GM21825 (cell line): ENCODE measurements at regions not wholly inside any gene's neighbourhood (a gene's known extent, or its start where the extent isn't known, plus 50 kb on each side); places are given as distances from the start of the nearest gene placed in this dataset.
A peak's percentile ranks its signal among the peaks of the same experiment; 100 is the strongest.
"Not testable (repeated sequence)": the region's sequence is repeated elsewhere in the genome, so short reads cannot be mapped to it uniquely, and the experiment has no call there.

Experiments used
- ATAC-seq: cut with Tn5 transposase; IDR thresholded peaks from one replicate; pipeline ENCODE4 v1.9.1; 2021; ENCODE audit warnings: mild to moderate bottlenecking, moderate library complexity; ENCODE audit not compliant: unreplicated experiment

GRCh38 chr5:163339148-163339547, 98.2 kb upstream of the CCNG1 start:
- no peak for ATAC-seq

- ATAC-seq, result not testable (repeated sequence)
Observed at GRCh38 chr5:163340378-163340777, 97.0 kb upstream of the CCNG1 start.

DNA sequence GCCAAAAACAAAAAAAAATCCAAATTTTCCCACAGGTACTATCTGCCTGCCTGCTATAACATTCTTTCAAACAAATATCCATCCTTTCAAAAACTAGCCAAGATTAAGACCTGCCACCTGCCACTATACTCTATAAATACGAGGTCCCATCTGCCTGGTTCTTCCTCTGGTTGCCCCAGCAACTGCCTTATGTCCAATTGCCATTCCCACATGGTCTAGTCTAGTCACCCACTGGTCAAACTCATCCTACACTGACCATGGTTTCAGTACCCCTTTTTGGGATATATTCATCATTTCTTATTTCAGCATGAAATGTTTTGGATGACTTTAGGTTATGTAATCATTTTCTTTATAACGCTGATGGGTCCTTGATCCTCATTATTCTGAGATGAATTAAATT, 95.1 kb upstream of the CCNG1 start:
- ATAC-seq, result no peak

GRCh38 chr5:163345216-163345615, 92.2 kb upstream of the CCNG1 start:
- ATAC-seq, result no peak

DNA sequence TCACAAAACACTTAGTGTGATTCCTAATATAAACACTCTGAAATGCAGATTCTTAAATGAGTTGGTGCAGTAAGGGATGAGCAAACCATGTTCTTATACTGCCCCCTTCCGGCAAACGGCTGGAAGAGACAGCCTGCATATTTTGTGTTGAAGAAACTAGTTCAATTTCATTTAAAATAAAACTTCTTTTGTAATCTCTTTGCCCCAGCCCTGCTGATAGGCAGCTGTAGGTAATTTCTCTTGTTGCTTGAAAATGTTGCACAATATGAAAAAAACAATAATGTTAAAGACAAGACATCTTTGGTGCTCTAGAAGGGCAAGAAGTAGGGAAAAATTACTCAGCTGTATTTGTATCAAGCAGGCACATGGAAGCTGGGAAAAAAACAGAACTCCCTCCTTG, 89.7 kb upstream of the CCNG1 start:
- peak; percentile 77 for ATAC-seq

GRCh38 chr5:163350083-163350482, 87.3 kb upstream of the CCNG1 start:
- ATAC-seq, result no peak

DNA sequence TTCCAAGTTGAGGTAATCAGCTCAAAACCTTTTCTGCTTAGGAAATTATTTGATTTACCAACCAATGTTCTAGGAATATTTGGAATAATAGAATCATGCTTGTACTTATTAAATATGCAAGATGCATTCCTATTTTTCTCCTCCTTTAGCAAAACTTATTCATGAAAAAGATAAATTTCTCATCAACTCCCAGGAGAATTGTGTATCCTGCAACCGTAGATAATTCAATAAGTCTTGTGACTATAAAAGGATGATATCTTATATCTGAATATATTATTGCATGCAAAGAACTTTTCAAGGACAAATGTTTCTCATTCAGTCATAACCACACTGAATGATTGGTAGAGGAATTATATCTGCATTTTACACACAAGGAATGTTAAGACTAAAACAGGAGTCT, 84.9 kb upstream of the CCNG1 start:
- ATAC-seq, result no peak

DNA sequence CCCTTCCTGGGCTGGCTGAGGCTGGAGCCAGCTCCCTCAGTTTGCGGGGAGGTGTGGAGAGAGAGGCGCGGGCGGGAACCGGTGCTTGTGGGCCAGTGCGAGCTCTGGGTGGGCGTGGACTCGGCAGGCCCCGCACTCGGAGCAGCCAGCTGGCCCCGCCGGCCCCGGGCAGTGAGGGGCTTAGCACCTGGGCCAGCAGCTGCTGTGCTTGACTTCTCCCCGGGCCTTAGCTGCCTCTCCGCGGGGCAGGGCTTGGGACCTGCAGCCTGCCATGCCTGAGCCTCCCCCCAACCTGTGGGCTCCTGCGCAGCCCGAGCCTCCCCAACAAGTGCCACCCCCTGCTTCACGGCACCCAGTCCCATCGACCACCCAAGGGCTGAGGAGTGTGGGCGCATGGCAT, 81.6 kb upstream of the CCNG1 start:
- not testable (repeated sequence) for ATAC-seq

DNA sequence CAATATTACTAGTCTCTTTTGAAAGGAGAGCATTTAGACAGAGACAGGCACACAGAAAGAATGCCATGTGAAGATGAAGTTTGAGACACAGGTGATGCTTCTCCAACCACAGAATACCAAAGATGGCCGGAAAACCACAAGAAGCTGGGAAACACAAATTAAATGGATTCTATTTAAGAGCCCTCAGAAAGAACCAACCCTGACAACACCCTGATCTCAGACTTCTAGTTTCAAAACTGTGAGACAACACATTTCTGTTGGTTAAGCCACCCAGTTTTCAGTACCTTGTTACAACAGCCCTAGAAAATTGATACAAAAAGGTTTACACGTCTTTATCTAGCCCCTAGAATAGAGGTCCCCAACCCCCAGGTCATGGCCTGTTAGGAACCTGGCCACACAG, 79.8 kb upstream of the CCNG1 start:
- ATAC-seq, result no peak

GRCh38 chr5:163360656-163361055, 76.7 kb upstream of the CCNG1 start:
- ATAC-seq, result no peak

DNA sequence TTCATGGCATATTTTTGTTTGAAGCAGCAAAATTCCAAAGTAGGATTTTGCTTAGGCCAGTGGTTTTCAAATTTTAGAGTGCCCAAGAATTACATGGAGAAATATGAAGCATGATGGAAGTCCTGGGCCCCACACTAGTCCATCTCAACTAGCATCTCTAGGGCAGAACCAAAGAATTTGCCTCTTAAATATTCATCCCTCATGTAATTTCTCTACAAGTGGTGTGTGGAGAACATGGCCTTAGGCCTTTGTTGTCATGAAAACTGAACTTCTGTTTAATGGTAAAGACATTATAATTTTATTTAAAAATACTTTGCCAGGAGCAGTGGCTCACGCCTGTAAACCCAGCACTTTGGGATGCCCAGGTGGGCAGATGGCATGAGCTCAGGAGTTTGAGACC, 75.9 kb upstream of the CCNG1 start:
- no peak for ATAC-seq

- no peak for ATAC-seq
Observed at GRCh38 chr5:163362840-163363371, 74.5 kb upstream of the CCNG1 start.

DNA sequence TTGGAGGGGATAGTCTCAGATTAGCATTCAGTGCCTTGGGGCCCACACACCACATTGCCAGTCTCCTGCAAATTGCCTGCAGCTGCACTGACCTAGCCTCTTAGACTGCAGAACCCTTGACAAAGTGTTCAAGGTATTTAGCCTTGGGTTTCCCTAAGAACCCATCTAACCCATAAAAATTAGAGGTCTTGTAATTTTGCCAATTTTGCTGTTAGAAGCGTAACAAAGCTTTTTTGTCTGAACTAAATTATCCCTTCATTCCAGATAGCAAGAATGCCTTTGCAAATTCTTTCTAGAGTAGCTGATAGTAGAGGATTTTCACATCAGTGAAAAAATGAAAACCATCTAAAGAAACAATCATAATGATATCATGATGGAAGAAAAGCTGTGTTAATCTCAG, 74.0 kb upstream of the CCNG1 start:
- no peak for ATAC-seq

- ATAC-seq, result no peak
Observed at GRCh38 chr5:163366757-163367156, 70.6 kb upstream of the CCNG1 start.

DNA sequence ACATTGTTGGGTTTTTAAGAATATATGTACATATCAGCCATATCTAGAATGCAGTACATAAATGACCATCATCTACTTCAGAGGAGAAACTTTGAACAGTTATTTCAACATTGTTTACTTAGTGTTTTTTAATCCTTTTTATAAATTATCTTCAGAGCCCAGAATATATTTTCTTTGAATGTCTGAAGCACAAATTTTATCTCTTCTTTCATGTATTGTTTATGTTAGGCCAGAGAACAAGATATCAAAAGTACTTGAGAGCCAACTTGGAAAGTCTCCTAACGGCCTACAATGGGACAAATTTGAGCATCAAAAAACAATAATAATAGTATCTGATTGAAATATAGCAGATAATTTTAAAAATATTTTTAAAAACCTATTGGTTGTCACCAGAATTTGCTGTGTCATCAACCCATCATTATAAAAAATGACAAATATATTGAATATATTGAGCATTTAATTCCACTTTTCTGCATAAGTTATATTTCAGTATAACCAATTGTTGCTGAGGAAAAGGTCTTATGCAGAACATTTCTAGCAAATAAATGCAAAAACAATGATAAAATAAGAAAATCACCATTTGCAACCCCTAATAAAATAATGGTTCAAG, 67.5 kb upstream of the CCNG1 start:
- ATAC-seq, result no peak

DNA sequence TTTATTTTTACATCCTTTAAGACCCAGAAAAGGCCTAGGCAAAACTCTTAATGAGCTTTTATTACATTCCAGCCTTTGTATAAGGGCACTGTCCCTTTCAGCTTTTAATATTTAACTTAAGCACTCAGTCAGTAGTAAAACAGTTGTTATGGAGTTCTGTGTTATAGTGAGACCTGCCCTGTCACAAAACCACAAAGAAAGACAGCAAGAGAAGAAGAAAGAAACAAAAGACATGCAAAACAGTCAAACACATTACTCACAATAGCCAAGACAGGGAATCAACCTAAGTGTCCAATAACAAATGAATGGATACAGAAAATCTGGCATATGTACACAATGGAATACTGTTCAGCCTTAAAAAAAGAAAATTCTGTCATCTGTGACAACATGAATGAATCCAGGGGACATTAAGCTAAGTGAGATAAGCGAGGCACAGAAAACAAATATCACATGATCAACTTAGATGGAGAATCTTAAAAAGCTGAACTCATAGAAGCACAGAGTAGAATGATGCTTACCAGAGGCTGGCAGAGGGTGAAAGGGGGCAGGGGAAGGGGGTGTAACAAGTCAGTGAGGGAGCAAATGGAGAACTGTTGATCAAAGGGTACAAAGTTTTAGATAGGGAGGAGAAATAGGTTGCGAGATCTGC, 63.8 kb upstream of the CCNG1 start:
- no peak for ATAC-seq

DNA sequence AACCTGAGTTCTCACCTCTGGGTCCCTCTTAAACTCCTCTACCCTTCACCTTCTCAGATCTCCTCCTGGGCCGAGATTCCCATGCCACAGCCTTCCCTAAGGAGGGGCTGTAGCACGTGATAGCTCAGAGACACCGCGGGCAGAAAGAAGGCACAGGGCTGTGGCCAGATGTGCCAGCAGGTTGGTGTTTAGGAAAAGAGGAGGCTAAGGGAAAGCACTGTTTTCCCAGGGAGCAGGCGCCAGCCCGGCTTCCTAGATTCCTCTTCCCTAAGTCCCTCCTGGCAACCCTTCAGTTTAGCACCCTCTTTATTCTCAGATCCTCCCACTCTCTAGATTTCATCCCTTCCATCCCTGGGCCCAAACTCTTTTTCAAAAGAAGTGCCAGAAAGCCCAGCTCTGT, 59.4 kb upstream of the CCNG1 start:
- no peak for ATAC-seq

DNA sequence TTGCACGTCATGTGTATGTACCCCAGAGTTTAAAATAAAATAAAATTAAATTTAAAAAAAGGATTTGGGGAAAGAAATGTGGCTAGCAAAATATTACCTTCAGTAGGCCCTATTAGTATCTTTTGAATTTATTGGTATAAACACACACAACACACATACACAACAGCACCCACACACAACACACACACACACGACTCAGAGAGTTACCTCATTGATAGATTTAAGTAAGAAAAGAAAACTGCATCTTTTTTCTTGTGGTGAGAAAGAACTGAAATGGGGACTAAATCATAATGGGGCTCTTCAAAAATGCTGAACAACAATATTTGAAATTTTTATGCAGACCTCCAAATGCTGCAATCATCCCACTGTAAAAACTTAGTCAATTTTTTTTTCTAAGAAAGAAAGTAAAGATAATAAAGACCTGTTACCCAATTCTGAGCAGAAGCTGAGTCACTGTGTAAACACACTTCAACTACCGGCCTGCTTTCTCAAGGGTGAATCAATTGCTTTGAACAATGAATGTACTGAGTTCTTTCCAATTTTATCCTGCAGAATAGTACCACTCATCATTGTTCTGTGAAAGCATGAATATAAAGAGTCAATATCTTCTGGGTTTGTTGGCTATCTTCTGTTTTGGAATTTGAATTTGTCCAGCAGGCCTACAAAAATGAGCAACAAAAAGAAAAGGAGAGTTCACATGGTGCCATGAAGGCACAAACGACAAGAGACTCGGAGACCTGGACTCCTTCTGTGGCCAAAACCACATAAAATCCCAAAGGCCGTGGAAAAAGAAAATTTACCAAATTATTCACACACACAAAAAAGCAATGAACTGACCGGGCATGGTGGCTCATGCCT, 57.9 kb upstream of the CCNG1 start:
- no peak for ATAC-seq

DNA sequence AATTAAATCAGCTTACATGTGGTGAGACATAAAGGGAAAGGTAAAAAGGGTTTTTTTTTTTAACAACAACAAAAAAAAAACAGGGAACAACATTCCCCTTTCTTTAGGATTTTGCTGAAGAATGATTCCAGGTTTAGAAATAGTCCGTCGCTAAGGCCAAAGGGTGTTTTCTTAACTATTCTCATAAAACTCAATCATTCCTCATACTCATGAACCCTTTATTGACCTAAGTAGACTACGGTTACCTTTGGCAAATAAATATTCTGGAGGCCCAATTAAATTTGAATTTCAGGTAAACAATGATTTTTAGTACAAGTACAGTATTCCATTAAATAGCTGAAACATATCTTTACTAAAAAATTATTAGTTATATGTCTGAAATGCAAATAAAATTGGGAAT, 55.6 kb upstream of the CCNG1 start:
- no peak for ATAC-seq

DNA sequence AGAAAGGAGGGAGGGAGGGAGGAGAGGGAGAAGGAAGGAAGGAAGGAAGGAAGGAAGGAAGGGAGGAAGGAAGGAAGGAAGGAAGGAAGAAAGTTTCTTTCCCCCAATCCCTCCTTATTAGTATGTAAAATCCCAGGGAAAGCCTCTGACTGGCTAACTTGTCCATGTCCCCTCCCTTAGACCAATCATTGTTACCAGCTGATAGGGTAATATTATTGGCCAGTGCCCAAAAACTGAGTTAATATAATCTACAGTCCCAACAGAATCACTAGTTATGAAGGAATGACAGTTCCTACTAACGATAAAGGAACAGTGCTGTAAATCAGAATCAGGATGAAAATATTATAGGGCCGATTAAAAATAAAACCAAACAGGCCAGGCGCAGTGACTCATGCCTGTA, 53.6 kb upstream of the CCNG1 start:
- no peak for ATAC-seq

- ATAC-seq, result no peak
Observed at GRCh38 chr5:163384669-163385068, 52.7 kb upstream of the CCNG1 start.

GRCh38 chr5:163385271-163385670, 52.1 kb upstream of the CCNG1 start:
- no peak for ATAC-seq
